ENCODE measurements at regions not wholly inside any gene's neighbourhood (a gene's known extent, or its start where the extent isn't known, plus 50 kb on each side); places are given as distances from the start of the nearest gene placed in this dataset.

DNA sequence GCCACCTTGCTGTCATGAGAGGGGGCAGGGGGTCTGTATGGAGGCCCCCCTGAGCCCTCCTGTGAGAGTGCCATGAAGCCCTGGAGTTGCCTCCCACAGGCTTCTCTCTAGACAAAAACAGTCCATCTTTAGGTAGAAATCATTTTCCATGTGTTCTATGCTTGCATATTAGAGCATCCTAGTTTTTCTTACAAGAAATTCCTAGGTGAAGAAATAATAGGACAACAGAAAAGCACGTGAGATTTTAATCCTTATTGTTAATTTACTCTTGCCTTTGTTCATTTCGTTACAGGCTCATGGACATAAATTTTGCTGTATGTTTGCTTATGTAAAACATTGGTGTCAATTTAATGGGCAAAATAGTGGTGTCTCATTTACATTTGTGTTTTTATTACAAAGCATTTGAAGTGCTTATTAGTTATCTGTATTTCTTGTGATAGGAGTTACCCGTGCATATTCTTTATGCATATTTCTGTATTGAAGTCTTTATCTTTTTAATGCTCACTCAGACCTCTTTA lies 336.9 kb upstream of the RAB6C start:
- Histone ChIP-seq H3K27ac (no peak overlapping the region), H3K9me3 (no peaks in the 10 kb centered on the region), H3K4me1 (replicated peaks) (no peaks in the 10 kb centered on the region), H3K27me3 (replicated peaks; ENCODE audit: insufficient read depth) (no peaks in the 10 kb centered on the region), H3K36me3 (no peaks in the 10 kb centered on the region), H3K4me3 (no peak overlapping the region)
- WGBS, result 60% methylated on average over 3 of the region's 3 CpGs
- DNase-seq (ENCODE audit: low spot score), result no peak
- intact Hi-C loops (cut with DNase I), result no loop called here
- TF ChIP-seq, protein P1, sequence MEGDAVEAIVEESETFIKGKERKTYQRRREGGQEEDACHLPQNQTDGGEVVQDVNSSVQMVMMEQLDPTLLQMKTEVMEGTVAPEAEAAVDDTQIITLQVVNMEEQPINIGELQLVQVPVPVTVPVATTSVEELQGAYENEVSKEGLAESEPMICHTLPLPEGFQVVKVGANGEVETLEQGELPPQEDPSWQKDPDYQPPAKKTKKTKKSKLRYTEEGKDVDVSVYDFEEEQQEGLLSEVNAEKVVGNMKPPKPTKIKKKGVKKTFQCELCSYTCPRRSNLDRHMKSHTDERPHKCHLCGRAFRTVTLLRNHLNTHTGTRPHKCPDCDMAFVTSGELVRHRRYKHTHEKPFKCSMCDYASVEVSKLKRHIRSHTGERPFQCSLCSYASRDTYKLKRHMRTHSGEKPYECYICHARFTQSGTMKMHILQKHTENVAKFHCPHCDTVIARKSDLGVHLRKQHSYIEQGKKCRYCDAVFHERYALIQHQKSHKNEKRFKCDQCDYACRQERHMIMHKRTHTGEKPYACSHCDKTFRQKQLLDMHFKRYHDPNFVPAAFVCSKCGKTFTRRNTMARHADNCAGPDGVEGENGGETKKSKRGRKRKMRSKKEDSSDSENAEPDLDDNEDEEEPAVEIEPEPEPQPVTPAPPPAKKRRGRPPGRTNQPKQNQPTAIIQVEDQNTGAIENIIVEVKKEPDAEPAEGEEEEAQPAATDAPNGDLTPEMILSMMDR (IDR thresholded peaks at IDR 0.05), result no peak
- TF ChIP-seq POLR2A (IDR thresholded peaks at IDR 0.05), result no peak
- TF ChIP-seq POLR2AphosphoS5 (IDR thresholded peaks at IDR 0.05), result no peak

DNA sequence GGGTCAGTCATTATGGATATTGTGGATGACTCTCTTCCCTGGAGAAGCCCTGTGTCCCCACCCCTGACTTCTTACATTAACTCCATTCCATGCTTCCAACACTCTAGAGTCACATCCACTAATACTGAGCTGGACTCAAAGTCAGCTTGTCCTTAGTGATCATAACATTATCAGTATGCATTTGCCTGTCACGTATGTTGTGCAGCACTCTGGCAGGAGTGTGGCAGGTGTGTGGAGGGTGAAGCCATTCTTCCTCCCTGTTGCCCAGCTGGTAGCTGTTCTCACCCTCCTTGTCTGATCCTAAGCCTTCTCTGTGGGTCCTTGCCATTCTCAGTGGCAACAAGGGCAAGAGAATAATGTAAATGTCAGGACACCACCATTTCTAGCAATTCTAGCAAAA lies 334.1 kb upstream of the RAB6C start:
- H3K9me3 ChIP-seq, result no peaks in the 10 kb centered on the region
- H3K27ac ChIP-seq, result no peak overlapping the region
- 82% methylated on average over 1 of the region's 1 CpG for WGBS
- H3K27me3 ChIP-seq (replicated peaks; ENCODE audit: insufficient read depth), result no peaks in the 10 kb centered on the region
- no peak overlapping the region for H3K4me3 ChIP-seq
- H3K36me3 ChIP-seq, result no peaks in the 10 kb centered on the region
- TF ChIP-seq, protein P1 (IDR thresholded peaks at IDR 0.05), result no peak
- no peak for TF ChIP-seq POLR2AphosphoS5 (IDR thresholded peaks at IDR 0.05)
- TF ChIP-seq POLR2A (IDR thresholded peaks at IDR 0.05), result no peak
- H3K4me1 ChIP-seq (replicated peaks), result no peaks in the 10 kb centered on the region
- intact Hi-C loops (cut with DNase I), result no loop called here
- no peak for DNase-seq (ENCODE audit: low spot score)

DNA sequence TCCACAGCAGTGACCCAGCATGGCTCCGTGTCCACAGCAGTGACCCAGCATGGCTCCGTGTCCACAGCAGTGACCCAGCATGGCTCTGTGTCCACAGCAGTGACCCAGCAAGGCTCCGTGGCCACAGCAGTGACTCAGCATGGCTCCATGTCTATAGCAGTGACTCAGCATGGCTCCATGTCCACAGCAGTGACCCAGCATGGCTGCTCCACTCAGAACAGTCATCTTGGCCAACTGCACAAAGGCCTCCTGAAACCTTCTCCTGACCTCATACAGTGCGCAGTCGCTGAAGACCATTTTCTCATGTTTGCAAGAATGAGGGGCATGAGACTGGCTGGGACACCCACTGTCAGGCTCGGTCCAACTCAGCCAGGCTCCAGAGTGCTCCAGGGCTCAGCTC lies 333.4 kb upstream of the RAB6C start:
- TF ChIP-seq, protein P1 (IDR thresholded peaks at IDR 0.05), result no peak
- no peak for TF ChIP-seq POLR2A (IDR thresholded peaks at IDR 0.05)
- TF ChIP-seq POLR2AphosphoS5 (IDR thresholded peaks at IDR 0.05), result no peak
- Histone ChIP-seq H3K9me3 (no peaks in the 10 kb centered on the region), H3K27ac (no peak overlapping the region), H3K36me3 (no peaks in the 10 kb centered on the region), H3K4me3 (no peak overlapping the region), H3K4me1 (replicated peaks) (no peaks in the 10 kb centered on the region), H3K27me3 (replicated peaks; ENCODE audit: insufficient read depth) (no peaks in the 10 kb centered on the region)
- 96% methylated on average over 6 of the region's 6 CpGs for WGBS
- no peak for DNase-seq (ENCODE audit: low spot score)
- intact Hi-C loops (cut with DNase I), result no loop called here

DNA sequence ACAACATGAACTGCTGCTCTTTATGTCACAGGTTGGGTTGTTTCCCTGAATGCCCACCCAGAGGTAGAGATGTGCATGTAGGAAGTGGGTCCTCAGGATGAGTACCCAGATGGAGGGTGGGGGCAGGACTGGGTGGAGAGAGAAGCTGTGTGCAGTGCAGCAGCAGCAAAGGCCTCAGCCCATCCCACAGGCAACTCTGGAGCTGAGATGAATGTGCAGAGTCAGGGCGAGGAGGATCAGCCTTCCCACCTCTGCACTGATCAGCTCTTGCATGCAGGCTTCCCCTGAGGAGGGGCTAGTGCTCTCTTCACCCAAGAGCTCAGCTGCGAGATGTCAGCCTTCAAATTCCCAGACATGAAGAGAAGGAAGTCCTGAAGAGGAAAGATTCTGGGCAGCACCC lies 326.2 kb upstream of the RAB6C start:
- no peaks in the 10 kb centered on the region for H3K4me1 ChIP-seq (replicated peaks)
- no peaks in the 10 kb centered on the region for H3K9me3 ChIP-seq
- no peak overlapping the region for H3K4me3 ChIP-seq
- no peak overlapping the region for H3K27ac ChIP-seq
- H3K27me3 ChIP-seq (replicated peaks; ENCODE audit: insufficient read depth), result no peaks in the 10 kb centered on the region
- H3K36me3 ChIP-seq, result no peaks in the 10 kb centered on the region
- TF ChIP-seq POLR2A (IDR thresholded peaks at IDR 0.05) (no peak), POLR2AphosphoS5 (IDR thresholded peaks at IDR 0.05) (no peak)
- TF ChIP-seq, protein P1 (IDR thresholded peaks at IDR 0.05), result no peak
- 68% methylated on average over 2 of the region's 2 CpGs for WGBS
- DNase-seq (ENCODE audit: low spot score), result no peak
- intact Hi-C loops (cut with DNase I), result no loop called here

DNA sequence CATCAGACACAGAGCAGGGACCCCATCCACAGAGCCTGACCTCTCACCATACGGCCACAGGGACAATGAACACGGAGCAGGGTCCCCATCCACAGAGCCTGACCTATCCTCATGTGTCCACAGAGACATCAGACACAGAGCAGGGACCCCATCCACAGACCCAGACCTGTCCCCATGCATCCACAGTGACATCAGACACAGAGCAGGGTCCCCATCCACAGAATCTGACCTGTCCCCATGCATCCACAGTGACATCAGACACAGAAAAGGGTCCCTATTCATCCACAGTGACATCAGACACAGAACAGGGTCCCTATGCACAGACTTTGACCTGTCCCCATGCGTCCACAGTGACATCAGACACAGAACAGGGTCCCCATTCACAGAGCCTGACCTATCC lies 325.1 kb upstream of the RAB6C start:
- H3K27me3 ChIP-seq (replicated peaks; ENCODE audit: insufficient read depth), result no peaks in the 10 kb centered on the region
- no peaks in the 10 kb centered on the region for H3K9me3 ChIP-seq
- H3K4me3 ChIP-seq, result no peak overlapping the region
- no peaks in the 10 kb centered on the region for H3K4me1 ChIP-seq (replicated peaks)
- H3K27ac ChIP-seq, result no peak overlapping the region
- no peak for TF ChIP-seq POLR2A (IDR thresholded peaks at IDR 0.05)
- TF ChIP-seq POLR2AphosphoS5 (IDR thresholded peaks at IDR 0.05), result no peak
- TF ChIP-seq, protein P1 (IDR thresholded peaks at IDR 0.05), result no peak
- 78% methylated on average over 3 of the region's 3 CpGs for WGBS
- no peaks in the 10 kb centered on the region for H3K36me3 ChIP-seq
- no peak for DNase-seq (ENCODE audit: low spot score)
- intact Hi-C loops (cut with DNase I), result no loop called here

Measured in prostate gland (tissue), 2 donors.